ENCODE measurements at regions not wholly inside any gene's neighbourhood (a gene's known extent, or its start where the extent isn't known, plus 50 kb on each side); places are given as distances from the start of the nearest gene placed in this dataset.
"Not testable (repeated sequence)": the region's sequence is repeated elsewhere in the genome, so short reads cannot be mapped to it uniquely, and the experiment has no call there.

GRCh38 chr16:50490828-50491227 lies 57.4 kb upstream of the NKD1 start:
- TF ChIP-seq, protein P1, sequence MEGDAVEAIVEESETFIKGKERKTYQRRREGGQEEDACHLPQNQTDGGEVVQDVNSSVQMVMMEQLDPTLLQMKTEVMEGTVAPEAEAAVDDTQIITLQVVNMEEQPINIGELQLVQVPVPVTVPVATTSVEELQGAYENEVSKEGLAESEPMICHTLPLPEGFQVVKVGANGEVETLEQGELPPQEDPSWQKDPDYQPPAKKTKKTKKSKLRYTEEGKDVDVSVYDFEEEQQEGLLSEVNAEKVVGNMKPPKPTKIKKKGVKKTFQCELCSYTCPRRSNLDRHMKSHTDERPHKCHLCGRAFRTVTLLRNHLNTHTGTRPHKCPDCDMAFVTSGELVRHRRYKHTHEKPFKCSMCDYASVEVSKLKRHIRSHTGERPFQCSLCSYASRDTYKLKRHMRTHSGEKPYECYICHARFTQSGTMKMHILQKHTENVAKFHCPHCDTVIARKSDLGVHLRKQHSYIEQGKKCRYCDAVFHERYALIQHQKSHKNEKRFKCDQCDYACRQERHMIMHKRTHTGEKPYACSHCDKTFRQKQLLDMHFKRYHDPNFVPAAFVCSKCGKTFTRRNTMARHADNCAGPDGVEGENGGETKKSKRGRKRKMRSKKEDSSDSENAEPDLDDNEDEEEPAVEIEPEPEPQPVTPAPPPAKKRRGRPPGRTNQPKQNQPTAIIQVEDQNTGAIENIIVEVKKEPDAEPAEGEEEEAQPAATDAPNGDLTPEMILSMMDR (IDR thresholded peaks at IDR 0.05; ENCODE audit: low read depth, low read length), result no peak
- no peak for DNase-seq
- Histone ChIP-seq H3K9me3 (ENCODE audit: severe bottlenecking) (peaks cover 14% of the 10 kb centered on the region), H3K4me3 (ENCODE audit: low read depth, low read length) (no peak overlapping the region), H3K36me3 (no peaks in the 10 kb centered on the region), H3K27ac (no peak overlapping the region), H3K27me3 (ENCODE audit: insufficient read depth, low read depth, severe bottlenecking) (no peaks in the 10 kb centered on the region)

GRCh38 chr16:50489182-50489581 lies 59.0 kb upstream of the NKD1 start:
- DNase-seq, result no peak
- Histone ChIP-seq H3K36me3 (no peaks in the 10 kb centered on the region), H3K27ac (no peak overlapping the region), H3K27me3 (ENCODE audit: insufficient read depth, low read depth, severe bottlenecking) (no peaks in the 10 kb centered on the region), H3K4me3 (ENCODE audit: low read depth, low read length) (no peak overlapping the region), H3K9me3 (ENCODE audit: severe bottlenecking) (peaks cover 17% of the 10 kb centered on the region)
- TF ChIP-seq, protein P1 (IDR thresholded peaks at IDR 0.05; ENCODE audit: low read depth, low read length), result no peak

DNA sequence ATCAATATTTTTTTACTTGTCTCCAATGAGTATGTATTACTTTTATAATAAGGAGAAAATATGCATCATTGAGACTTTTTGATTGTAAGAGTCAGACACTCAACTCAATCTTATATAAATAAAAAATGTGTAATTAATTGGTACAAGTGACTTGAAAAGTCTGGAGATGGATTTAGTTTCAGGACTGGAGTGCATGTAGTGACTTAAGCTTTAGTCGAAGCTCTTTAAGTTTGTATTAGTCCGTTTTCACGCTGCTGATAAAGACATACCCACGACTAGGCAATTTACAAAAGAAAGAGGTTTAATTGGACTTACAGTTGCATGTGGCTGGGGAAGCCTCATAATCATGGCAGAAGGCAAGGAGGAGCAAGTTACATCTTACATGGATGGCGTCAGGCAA lies 60.7 kb upstream of the NKD1 start:
- H3K36me3 ChIP-seq, result no peaks in the 10 kb centered on the region
- peaks cover 17% of the 10 kb centered on the region for H3K9me3 ChIP-seq (ENCODE audit: severe bottlenecking)
- no peak overlapping the region for H3K4me3 ChIP-seq (ENCODE audit: low read depth, low read length)
- no peak overlapping the region for H3K27ac ChIP-seq
- TF ChIP-seq, protein P1 (IDR thresholded peaks at IDR 0.05; ENCODE audit: low read depth, low read length), result no peak
- no peaks in the 10 kb centered on the region for H3K27me3 ChIP-seq (ENCODE audit: insufficient read depth, low read depth, severe bottlenecking)
- DNase-seq, result no peak

- H3K9me3 ChIP-seq (ENCODE audit: severe bottlenecking), result peaks cover 12% of the 10 kb centered on the region
- H3K4me3 ChIP-seq (ENCODE audit: low read depth, low read length); H3K27ac ChIP-seq; H3K27me3 ChIP-seq (ENCODE audit: insufficient read depth, low read depth, severe bottlenecking); H3K36me3 ChIP-seq; DNase-seq: not testable (repeated sequence)
These were observed 62.0 kb upstream of the NKD1 start for GRCh38 chr16:50486162-50486561.

DNA sequence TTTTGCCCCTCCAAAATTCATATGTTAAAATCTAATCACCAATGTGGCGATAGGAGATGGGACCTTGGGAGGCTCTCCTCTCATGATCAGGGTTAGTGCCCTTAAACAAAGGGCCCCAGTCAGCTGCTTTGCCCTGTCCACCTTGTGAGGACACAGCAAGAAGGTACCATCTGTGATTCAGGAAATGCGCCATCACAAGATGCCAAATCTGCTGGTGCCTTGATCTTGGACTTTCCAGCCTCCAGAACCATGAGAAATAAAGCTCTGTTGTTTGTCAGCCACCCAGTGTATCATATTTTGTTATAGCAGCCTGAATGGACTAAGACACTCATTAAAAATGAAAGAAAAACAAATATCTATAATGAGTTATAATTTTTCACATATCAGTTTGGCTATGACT lies 63.0 kb upstream of the NKD1 start:
- Histone ChIP-seq H3K27me3 (ENCODE audit: insufficient read depth, low read depth, severe bottlenecking) (no peaks in the 10 kb centered on the region), H3K4me3 (ENCODE audit: low read depth, low read length) (no peak overlapping the region), H3K27ac (no peak overlapping the region), H3K36me3 (no peaks in the 10 kb centered on the region), H3K9me3 (ENCODE audit: severe bottlenecking) (peaks cover 9% of the 10 kb centered on the region)
- DNase-seq, result no peak
- TF ChIP-seq, protein P1 (IDR thresholded peaks at IDR 0.05; ENCODE audit: low read depth, low read length), result no peak

DNA sequence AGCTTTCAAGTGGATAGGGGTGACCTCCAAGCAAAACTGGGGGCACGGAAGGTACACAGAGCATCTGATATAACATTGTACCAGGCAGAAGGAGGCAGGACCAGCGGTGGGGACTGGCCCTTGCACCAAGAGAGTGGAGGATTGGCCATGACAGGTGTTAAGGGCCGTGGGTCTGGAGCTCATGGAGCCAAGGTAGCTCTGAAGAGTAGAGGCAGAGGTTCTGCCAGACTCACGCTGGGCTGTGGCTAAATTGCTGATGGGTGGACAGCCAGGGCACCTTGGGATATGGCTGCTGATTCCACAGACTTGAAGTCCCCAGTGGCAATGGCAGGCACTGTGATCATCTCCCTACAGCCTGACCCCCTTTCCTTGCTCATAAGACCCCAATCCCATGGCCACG lies 65.9 kb upstream of the NKD1 start:
- no peak for DNase-seq
- Histone ChIP-seq H3K27ac (no peak overlapping the region), H3K36me3 (no peaks in the 10 kb centered on the region), H3K4me3 (ENCODE audit: low read depth, low read length) (no peak overlapping the region), H3K27me3 (ENCODE audit: insufficient read depth, low read depth, severe bottlenecking) (no peaks in the 10 kb centered on the region), H3K9me3 (ENCODE audit: severe bottlenecking) (peaks cover 3% of the 10 kb centered on the region)
- TF ChIP-seq, protein P1 (IDR thresholded peaks at IDR 0.05; ENCODE audit: low read depth, low read length), result no peak

Measured in WERI-Rb-1 (cell line).